DMS 273 treated with DMSO at 0.1 percent for 48 hours (cell line): ENCODE measurements at regions not wholly inside any gene's neighbourhood (a gene's known extent, or its start where the extent isn't known, plus 50 kb on each side); places are given as distances from the start of the nearest gene placed in this dataset.

Source experiments
- DNase-seq: peaks from one replicate; lab custom pipeline; 2025; lab: John Stamatoyannopoulos, UW

DNA sequence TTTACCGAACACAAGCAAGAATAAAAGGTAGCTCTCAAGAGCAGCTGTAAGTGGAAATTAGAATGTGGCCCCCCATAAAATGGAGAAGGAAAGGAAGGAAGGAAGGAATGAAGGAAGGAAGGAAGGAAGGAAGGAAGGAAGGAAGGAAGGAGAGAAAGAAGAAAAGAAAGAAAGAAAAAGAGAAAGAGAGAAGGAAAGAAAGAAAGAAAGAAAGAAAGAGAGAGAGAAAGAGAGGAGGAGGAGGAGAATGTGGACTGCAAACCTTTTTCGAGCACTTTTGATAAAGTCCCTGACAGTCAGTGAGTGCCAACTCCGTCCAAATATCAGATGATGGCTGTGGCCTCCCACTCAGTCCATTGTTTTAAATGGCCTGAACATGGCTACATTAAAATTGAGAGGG lies 53.8 kb upstream of the SNX2 start:
- no peak for DNase-seq

DNA sequence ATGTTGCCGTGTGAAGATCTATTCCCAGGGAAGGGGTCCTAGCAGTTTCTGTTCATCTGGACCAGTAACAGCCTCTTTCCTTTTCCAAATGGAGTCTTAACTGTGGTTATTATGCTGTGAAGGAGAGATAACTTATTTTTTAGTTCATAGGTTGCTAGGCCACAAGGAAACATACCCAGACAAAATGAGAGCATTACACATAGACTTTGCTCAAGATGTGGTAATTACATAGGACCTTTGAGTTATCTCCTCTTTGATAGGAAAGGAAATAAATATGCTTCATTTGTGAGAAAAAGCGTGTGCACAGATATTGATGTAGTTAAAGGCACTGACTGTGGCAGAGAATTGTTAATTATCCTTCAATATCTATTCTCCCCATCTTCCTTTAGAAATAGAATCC lies 52.5 kb upstream of the SNX2 start:
- DNase-seq: no peak

GRCh38 chr5:122723606-122724352 lies 51.1 kb upstream of the SNX2 start:
- DNase-seq: no peak
